C4-2B (cell line): ENCODE measurements at regions not wholly inside any gene's neighbourhood (a gene's known extent, or its start where the extent isn't known, plus 50 kb on each side); places are given as distances from the start of the nearest gene placed in this dataset.

Experiments used
- CTCF ChIP-seq: fragments of 450-650 bp; conservative IDR thresholded peaks from 2 replicates; pipeline ENCODE4 v1.5.1; 2017; ENCODE audit warnings: mild to moderate bottlenecking
- ZFX ChIP-seq: fragments of 450-650 bp; IDR thresholded peaks from 2 replicates; pipeline ENCODE4 v1.6.1; 2017

GRCh38 chr17:36740157-36740556 lies 138.8 kb downstream of the MRM1 start:
- TF ChIP-seq CTCF (no peak), ZFX (no peak)
